ENCODE measurements at regions not wholly inside any gene's neighbourhood (a gene's known extent, or its start where the extent isn't known, plus 50 kb on each side); places are given as distances from the start of the nearest gene placed in this dataset.

DNA sequence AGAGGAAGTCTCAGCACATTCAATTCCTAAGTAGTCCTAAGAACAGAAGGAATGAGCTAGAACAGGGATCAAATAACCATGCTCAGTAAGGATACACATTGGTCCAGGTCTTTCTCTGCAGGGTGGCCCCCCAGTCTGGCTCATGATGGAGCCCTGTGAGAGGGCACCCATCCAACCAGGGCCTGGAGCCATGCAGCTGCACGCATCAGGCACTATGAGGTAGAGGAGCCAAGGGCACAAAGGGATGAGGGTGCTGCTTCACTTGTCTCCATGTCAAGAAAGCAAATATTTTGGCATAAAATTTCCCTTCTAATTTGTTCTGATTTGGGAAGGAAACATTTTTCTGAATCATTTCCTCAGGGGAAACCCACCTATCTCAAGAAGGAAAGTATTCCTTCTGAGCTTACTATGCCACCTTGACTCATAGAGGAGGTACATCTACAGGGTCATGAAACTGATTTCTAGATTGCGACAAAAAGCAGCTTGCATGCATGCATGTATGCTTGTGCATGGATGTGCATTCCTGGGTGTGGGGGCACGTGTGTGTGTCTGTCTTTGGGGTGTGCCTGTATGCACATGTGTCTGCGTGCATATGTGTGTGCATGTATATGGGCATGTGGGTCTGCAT is 600.3 kb downstream of the MID1IP1 start:
- TF ChIP-seq, protein P1, sequence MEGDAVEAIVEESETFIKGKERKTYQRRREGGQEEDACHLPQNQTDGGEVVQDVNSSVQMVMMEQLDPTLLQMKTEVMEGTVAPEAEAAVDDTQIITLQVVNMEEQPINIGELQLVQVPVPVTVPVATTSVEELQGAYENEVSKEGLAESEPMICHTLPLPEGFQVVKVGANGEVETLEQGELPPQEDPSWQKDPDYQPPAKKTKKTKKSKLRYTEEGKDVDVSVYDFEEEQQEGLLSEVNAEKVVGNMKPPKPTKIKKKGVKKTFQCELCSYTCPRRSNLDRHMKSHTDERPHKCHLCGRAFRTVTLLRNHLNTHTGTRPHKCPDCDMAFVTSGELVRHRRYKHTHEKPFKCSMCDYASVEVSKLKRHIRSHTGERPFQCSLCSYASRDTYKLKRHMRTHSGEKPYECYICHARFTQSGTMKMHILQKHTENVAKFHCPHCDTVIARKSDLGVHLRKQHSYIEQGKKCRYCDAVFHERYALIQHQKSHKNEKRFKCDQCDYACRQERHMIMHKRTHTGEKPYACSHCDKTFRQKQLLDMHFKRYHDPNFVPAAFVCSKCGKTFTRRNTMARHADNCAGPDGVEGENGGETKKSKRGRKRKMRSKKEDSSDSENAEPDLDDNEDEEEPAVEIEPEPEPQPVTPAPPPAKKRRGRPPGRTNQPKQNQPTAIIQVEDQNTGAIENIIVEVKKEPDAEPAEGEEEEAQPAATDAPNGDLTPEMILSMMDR (IDR thresholded peaks at IDR 0.05) = no peak
- TF ChIP-seq POLR2A (IDR thresholded peaks at IDR 0.05) = no peak

Data from body of pancreas (tissue), 4 donors.